Osteocyte (in vitro differentiated cells): ENCODE measurements at regions not wholly inside any gene's neighbourhood (a gene's known extent, or its start where the extent isn't known, plus 50 kb on each side); places are given as distances from the start of the nearest gene placed in this dataset.

Experiments used
- DNase-seq: peaks from one replicate; pipeline ENCODE4 v3.0.0; 2021; ENCODE audit warnings: mixed read lengths; ENCODE audit not compliant: unreplicated experiment; ENCODE audit errors: extremely low spot score
- H3K27ac Mint-ChIP-seq: one replicate; pipeline ENCODE4 v1.8.0; 2021; ENCODE audit warnings: mild to moderate bottlenecking, mixed read lengths; ENCODE audit not compliant: unreplicated experiment
- H3K27me3 Mint-ChIP-seq: one replicate; pipeline ENCODE4 v1.8.0; 2021; ENCODE audit warnings: mixed read lengths; ENCODE audit not compliant: unreplicated experiment
- H3K36me3 Mint-ChIP-seq: one replicate; pipeline ENCODE4 v1.8.0; 2021; ENCODE audit warnings: mixed read lengths; ENCODE audit not compliant: unreplicated experiment
- H3K4me1 Mint-ChIP-seq: one replicate; pipeline ENCODE4 v1.8.0; 2021; ENCODE audit warnings: mixed read lengths; ENCODE audit not compliant: unreplicated experiment
- H3K4me3 Mint-ChIP-seq: one replicate; pipeline ENCODE4 v1.8.0; 2021; ENCODE audit warnings: mild to moderate bottlenecking, moderate library complexity, mixed read lengths; ENCODE audit not compliant: unreplicated experiment
- H3K9me3 Mint-ChIP-seq: one replicate; pipeline ENCODE4 v1.8.0; 2021; ENCODE audit warnings: mixed read lengths; ENCODE audit not compliant: unreplicated experiment
- TF ChIP-seq, protein P1 (sequence below): fragments of 200-600 bp; sonication (generic); IDR thresholded peaks from 2 replicates; pipeline ENCODE4 v1.5.0; 2021; ENCODE audit warnings: antibody characterized with exemption, mild to moderate bottlenecking, moderate library complexity

DNA sequence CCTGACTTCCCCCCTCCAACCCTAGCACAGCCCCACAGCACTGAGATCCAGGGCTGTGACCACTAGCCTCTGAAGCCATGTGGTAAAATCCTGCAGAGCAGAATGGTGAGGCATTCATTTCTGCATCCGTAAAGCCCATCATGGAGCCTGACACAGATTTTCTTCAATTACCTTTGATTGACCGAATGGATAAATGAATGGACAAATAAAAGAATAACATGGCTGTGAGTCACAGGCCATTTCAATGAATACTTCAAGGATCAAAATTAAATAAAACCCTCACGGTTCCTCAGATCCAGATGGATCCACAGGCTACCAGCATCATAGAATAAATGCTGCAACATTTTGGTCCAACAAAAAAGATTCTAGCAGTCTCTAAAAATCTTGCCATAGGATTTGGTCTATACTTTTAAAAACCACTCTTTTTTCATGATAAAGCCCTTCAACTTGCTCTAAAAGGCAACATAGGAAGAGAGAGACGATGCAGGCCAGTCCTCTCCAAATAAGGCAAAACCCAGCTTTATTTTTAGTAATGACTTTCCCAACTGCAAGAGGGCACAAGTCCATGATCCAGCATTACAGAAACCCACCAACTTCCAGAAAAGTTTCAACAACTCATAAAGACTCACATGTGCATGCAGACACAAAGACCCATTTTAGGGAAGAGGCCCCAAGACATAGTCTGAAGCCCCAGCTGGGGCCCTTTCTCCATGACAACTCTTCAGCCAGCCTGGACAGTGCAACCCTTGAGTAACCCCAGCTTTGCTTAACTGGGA is 52.4 kb upstream of the MRPS22 start:
- Mint-ChIP-seq H3K9me3 (no peaks in the 10 kb centered on the region), H3K4me3 (no peak overlapping the region), H3K4me1 (no peaks in the 10 kb centered on the region), H3K27ac (no peak overlapping the region), H3K36me3 (no peaks in the 10 kb centered on the region), H3K27me3 (no peaks in the 10 kb centered on the region)
- TF ChIP-seq, protein P1, sequence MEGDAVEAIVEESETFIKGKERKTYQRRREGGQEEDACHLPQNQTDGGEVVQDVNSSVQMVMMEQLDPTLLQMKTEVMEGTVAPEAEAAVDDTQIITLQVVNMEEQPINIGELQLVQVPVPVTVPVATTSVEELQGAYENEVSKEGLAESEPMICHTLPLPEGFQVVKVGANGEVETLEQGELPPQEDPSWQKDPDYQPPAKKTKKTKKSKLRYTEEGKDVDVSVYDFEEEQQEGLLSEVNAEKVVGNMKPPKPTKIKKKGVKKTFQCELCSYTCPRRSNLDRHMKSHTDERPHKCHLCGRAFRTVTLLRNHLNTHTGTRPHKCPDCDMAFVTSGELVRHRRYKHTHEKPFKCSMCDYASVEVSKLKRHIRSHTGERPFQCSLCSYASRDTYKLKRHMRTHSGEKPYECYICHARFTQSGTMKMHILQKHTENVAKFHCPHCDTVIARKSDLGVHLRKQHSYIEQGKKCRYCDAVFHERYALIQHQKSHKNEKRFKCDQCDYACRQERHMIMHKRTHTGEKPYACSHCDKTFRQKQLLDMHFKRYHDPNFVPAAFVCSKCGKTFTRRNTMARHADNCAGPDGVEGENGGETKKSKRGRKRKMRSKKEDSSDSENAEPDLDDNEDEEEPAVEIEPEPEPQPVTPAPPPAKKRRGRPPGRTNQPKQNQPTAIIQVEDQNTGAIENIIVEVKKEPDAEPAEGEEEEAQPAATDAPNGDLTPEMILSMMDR: no peak
- DNase-seq: no peak

DNA sequence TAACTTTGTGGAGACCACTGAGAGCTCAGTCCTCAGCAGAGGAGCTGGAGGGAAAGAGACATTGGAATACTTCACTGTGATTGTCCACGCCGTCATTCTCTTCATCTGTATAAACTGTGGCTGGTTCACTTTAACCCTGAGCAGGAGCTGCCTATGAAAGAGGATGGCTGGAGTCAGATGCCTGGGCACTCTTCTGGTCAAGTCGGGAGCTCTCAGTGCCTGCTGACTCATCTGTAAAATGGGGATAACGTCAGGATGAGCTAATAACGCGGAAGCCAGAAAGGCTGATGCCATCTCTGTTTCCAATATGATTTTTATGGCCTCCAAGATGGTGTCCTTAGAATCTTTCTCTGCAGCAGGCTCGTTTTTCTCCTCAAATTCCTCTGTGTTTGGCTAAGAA is 51.6 kb upstream of the MRPS22 start:
- DNase-seq: no peak
- H3K4me1 Mint-ChIP-seq: no peaks in the 10 kb centered on the region
- no peaks in the 10 kb centered on the region for H3K27me3 Mint-ChIP-seq
- no peaks in the 10 kb centered on the region for H3K9me3 Mint-ChIP-seq
- TF ChIP-seq, protein P1: no peak
- H3K36me3 Mint-ChIP-seq: no peaks in the 10 kb centered on the region
- no peak overlapping the region for H3K4me3 Mint-ChIP-seq
- no peak overlapping the region for H3K27ac Mint-ChIP-seq

DNA sequence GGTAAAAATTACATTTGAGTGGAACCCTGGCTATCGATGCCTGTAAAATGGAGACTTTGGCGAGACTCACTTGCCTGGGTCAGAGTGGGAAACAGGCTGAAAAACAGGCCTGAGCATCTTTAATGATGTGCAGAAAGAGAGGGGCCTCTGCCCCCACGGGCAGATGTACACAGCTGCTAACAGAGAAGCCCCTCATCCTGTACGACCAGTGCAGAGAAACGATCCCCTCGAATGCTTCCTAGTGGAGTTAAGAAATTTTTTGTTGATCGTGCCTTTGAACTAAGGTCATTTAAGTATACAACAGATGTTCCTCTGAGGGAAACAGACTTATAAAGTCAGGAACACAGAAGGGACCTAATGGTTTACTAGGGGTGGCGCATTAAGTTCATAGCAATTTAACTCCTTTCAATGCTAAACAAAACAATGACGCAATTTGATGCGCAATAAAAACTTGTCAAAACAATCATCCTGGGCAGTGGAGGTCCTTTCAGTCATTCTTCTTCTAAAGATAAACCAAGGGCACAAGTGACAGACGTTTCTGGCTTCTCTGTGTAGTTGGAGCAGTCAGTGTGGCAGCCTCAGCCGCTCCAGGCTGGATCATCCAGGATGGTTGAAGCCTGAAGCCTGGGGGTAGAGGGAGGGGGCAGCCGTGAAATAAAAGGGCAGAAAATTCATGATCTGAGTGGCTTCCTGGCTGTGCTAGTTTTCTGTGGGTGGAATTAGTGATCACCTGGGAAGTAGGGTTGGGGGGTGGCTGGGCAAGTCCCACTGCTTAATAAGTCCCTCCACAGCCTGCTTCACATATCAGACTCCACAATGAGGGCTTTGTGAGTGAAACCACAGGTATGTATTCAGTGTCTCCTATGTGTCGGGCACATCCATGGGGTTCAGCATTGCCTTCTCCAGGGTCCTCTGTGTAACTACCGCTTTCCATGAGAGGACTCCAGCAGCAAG is 50.8 kb upstream of the MRPS22 start:
- TF ChIP-seq, protein P1: no peak
- Mint-ChIP-seq H3K27me3 (no peaks in the 10 kb centered on the region), H3K9me3 (no peaks in the 10 kb centered on the region), H3K27ac (no peak overlapping the region), H3K36me3 (no peaks in the 10 kb centered on the region), H3K4me1 (no peaks in the 10 kb centered on the region), H3K4me3 (no peak overlapping the region)
- no peak for DNase-seq

DNA sequence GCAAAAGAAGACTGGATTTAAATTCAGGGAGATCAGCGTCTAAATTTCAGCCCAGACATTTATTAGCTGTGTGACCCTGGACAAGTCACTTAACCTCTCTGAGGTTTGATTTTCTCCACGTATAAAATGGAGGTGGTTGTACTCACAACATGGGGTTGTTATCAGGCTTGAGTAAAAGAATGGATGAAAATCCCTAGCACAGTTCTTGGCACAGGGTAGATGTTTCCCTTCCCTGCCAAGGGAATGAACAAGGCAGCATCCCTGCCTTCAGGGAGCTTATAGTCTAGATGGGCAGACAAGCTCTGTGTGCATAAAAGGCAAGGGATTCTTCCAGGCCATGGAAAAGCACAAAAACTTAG is 50.2 kb upstream of the MRPS22 start:
- Mint-ChIP-seq H3K36me3 (no peaks in the 10 kb centered on the region), H3K4me1 (no peaks in the 10 kb centered on the region), H3K4me3 (no peak overlapping the region), H3K27me3 (no peaks in the 10 kb centered on the region), H3K9me3 (no peaks in the 10 kb centered on the region), H3K27ac (no peak overlapping the region)
- no peak for DNase-seq
- TF ChIP-seq, protein P1: no peak
